A673 (cell line): ENCODE measurements at regions not wholly inside any gene's neighbourhood (a gene's known extent, or its start where the extent isn't known, plus 50 kb on each side); places are given as distances from the start of the nearest gene placed in this dataset.

Experiments
- BruUV-seq: library from RNA; stranded (reverse); fragments of 400-500 nt; replicated peaks from 2 replicates; lab custom pipeline; 2021; lab: Mats Ljungman, UMichigan
- CTCF ChIA-PET: fragments of 300-600 bp; sonication (Branson Sonifier 250); formaldehyde crosslinking; loops from one replicate; lab custom pipeline; 2022; ENCODE audit warnings: antibody characterized with exemption; lab: Charles Lee
- POLR2A ChIA-PET: fragments of 300-600 bp; sonication (Branson Sonifier 250); formaldehyde crosslinking; loops from one replicate; lab custom pipeline; 2022; ENCODE audit warnings: antibody characterized with exemption; ENCODE audit not compliant: low non-redundant PET; lab: Charles Lee
- DNase-seq: peaks from one replicate; pipeline ENCODE4 v3.0.0-alpha.2; 2015; ENCODE audit warnings: low spot score
- H3K27ac ChIP-seq: fragments of 200-600 bp; sonication (generic); 2 replicates; pipeline ENCODE4 v1.5.1; 2016; ENCODE audit warnings: mixed run types, low read depth, mild to moderate bottlenecking, mixed read lengths, antibody characterized with exemption, low read length; ENCODE audit not compliant: poor library complexity, severe bottlenecking
- H3K27me3 ChIP-seq: fragments of 200-600 bp; sonication (generic); replicated peaks from 2 replicates; pipeline ENCODE4 v1.6.1; 2017; ENCODE audit warnings: mixed run types, low read depth, mild to moderate bottlenecking, mixed read lengths, antibody characterized with exemption, low read length; ENCODE audit not compliant: insufficient read depth, poor library complexity
- H3K36me3 ChIP-seq: fragments of 200-600 bp; sonication (generic); 2 replicates; pipeline ENCODE4 v1.6.1; 2016; ENCODE audit warnings: mixed run types, mild to moderate bottlenecking, mixed read lengths, antibody characterized with exemption, low read length; ENCODE audit not compliant: insufficient read depth, poor library complexity, severe bottlenecking
- H3K4me1 ChIP-seq: fragments of 200-600 bp; sonication (generic); 2 replicates; pipeline ENCODE4 v1.6.1; 2017; ENCODE audit warnings: mixed run types, mild to moderate bottlenecking, mixed read lengths, antibody characterized with exemption, low read length; ENCODE audit not compliant: insufficient read depth, poor library complexity, severe bottlenecking
- H3K4me3 ChIP-seq: fragments of 200-600 bp; sonication (generic); 2 replicates; pipeline ENCODE4 v1.5.1; 2016; ENCODE audit warnings: low read depth, mixed run types, mild to moderate bottlenecking, mixed read lengths, low read length; ENCODE audit not compliant: poor library complexity, severe bottlenecking
- H3K9me3 ChIP-seq: fragments of 200-600 bp; sonication (generic); 2 replicates; pipeline ENCODE4 v1.6.1; 2016; ENCODE audit warnings: mixed run types, low read depth, mild to moderate bottlenecking, mixed read lengths, antibody characterized with exemption, low read length; ENCODE audit not compliant: poor library complexity, severe bottlenecking
- CTCF ChIP-seq: fragments of 300-800, 200-600 bp; sonication (generic); conservative IDR thresholded peaks from 2 replicates; pipeline ENCODE4 v1.5.1; 2017; ENCODE audit warnings: low read depth, mild to moderate bottlenecking, antibody characterized with exemption, low read length, moderate library complexity, mixed read lengths
- EZH2 ChIP-seq: fragments of 200-600 bp; sonication (generic); IDR thresholded peaks from 2 replicates; pipeline ENCODE4 v1.6.1; 2017; ENCODE audit warnings: borderline replicate concordance, low read depth, mild to moderate bottlenecking, mixed read lengths, antibody characterized with exemption, low read length; ENCODE audit not compliant: poor library complexity, severe bottlenecking
- intact Hi-C: fragments of 100-400 bp; cut with micrococcal nuclease; formaldehyde crosslinking; loops from one replicate; pipeline ENCODE4 v1.10.0; 2022; ENCODE audit not compliant: unreplicated experiment

DNA sequence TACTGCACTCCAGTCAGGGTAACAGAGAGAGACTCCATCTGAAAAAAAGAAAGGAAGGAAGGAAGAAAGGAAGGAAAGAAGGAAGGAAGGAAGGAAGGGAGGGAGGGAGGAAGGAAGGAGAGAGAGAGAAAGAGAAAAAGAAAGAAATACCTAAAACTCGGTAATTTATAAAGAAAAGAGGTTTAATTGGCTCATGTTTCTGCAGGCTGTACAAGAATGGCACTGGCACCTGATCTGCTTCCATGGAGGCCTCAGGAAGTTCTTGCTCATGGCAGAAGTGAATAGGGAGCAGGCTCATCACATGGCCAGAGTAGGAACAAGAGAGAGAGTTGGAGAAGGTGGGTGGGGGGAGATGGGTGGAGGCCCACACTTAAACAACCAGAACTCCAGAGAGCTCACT lies 215.2 kb upstream of the IRX3 start:
- ChIA-PET CTCF (no interaction called here), POLR2A (no interaction called here)
- Histone ChIP-seq H3K36me3 (no peaks in the 10 kb centered on the region), H3K27ac (no peak overlapping the region), H3K4me3 (no peak overlapping the region), H3K27me3 (no peaks in the 10 kb centered on the region), H3K4me1 (peaks cover 32% of the 10 kb centered on the region), H3K9me3 (peaks cover 9% of the 10 kb centered on the region)
- TF ChIP-seq EZH2: no peak
- TF ChIP-seq CTCF: no peak
- DNase-seq: no peak
- intact Hi-C loops: no loop called here
- no TSS peak for BruUV-seq

GRCh38 chr16:54493594-54493993 lies 207.0 kb upstream of the IRX3 start:
- H3K36me3 ChIP-seq: no peaks in the 10 kb centered on the region
- CTCF ChIA-PET: no interaction called here
- BruUV-seq: no TSS peak
- no peaks in the 10 kb centered on the region for H3K27me3 ChIP-seq
- intact Hi-C loops: no loop called here
- H3K4me3 ChIP-seq: no peak overlapping the region
- POLR2A ChIA-PET: no interaction called here
- TF ChIP-seq EZH2 (no peak), CTCF (no peak)
- no peak for DNase-seq
- peaks cover 9% of the 10 kb centered on the region for H3K9me3 ChIP-seq
- H3K4me1 ChIP-seq: no peaks in the 10 kb centered on the region
- no peak overlapping the region for H3K27ac ChIP-seq

DNA sequence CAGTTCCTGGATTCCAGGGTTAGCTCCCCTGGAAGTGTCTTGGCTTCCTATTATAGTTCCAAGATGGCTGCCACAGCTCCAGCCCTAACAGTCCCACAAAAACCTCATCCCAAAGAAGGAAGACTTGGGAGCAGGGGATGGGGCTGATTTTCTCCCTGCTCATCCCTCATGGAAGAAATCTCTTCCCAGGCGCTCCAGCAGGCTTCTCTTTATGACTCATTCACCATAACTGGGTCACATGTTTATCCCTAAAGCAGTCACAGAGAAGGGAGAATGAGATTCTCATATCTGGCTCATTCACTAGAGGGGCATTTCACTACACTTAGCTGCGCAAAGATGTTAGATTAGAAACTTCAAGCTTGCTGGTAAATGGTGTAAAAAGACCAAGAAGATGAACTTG lies 206.5 kb upstream of the IRX3 start:
- POLR2A ChIA-PET: no interaction called here
- Histone ChIP-seq H3K27ac (no peak overlapping the region), H3K4me3 (no peak overlapping the region), H3K36me3 (no peaks in the 10 kb centered on the region), H3K9me3 (peaks cover 7% of the 10 kb centered on the region), H3K4me1 (no peaks in the 10 kb centered on the region), H3K27me3 (no peaks in the 10 kb centered on the region)
- TF ChIP-seq EZH2: no peak
- TF ChIP-seq CTCF: no peak
- BruUV-seq: no TSS peak
- CTCF ChIA-PET: no interaction called here
- intact Hi-C loops: no loop called here
- no peak for DNase-seq
